ENCODE measurements at regions not wholly inside any gene's neighbourhood (a gene's known extent, or its start where the extent isn't known, plus 50 kb on each side); places are given as distances from the start of the nearest gene placed in this dataset.

GRCh38 chr22:47298017-47298785 lies 535.8 kb downstream of the TBC1D22A start:
- DNase-seq (ENCODE audit: low read depth, low spot score), result no peak

- DNase-seq (ENCODE audit: low read depth, low spot score), result no peak
Observed at GRCh38 chr22:47297261-47298016, 535.0 kb downstream of the TBC1D22A start.

GRCh38 chr22:47296405-47297260 lies 534.2 kb downstream of the TBC1D22A start:
- DNase-seq (ENCODE audit: low read depth, low spot score), result no peak

- no peak for DNase-seq (ENCODE audit: low read depth, low spot score)
Observed at GRCh38 chr22:47295982-47296381, 533.5 kb downstream of the TBC1D22A start.

DNA sequence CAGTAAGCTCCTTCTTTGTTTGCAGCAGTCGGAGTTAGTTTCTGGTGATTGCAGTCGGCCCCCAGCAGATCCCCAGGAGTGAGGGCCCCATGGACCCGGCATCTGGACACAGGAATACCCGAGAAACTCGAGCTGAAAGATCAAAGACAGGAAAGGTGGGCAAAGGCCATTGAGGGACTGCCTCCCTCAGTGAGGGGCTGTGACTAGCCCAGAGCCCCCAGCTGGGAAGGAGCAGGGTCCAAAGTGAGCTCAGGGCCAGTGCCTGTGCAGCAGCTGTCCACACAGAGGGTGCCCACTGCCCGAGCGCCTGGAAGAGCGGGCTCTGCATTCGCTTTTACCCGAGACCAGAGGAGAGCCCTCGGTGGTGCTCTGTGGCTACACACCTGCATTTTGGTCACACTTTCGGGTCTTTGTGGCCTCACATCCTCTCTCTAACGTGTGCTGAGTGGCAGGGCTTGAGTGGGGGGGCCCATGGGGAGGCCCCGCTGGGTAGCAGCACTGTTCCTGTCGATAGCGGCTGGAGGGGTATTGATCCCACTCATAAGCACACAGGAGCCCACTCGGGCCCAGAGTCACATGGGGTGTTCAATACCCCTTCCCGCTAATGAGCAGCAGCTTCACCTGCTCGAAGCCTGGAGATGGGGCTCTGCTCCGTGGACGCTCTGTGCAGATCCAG lies 532.9 kb downstream of the TBC1D22A start:
- no peak for DNase-seq (ENCODE audit: low read depth, low spot score)

DNA sequence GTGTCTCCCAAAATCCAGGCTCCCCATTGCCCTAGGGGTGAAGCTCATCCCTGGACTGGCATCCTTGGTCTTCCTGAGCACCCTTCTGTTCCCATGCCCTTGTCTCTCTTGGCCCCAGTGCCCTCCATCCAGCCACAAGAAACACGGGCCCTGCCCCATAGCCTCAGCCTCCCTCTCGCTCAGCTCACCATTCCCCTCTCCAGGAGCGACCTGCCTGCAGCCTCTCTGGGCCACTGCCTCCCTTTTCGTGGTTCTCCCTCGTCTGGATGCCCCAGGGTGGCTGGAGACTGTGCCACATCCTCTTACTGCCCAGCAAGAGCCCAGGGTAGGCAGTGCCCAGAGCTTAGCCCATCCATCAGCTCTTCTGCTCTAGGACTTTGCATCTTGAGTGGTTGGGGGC lies 532.1 kb downstream of the TBC1D22A start:
- DNase-seq (ENCODE audit: low read depth, low spot score), result no peak

DNA sequence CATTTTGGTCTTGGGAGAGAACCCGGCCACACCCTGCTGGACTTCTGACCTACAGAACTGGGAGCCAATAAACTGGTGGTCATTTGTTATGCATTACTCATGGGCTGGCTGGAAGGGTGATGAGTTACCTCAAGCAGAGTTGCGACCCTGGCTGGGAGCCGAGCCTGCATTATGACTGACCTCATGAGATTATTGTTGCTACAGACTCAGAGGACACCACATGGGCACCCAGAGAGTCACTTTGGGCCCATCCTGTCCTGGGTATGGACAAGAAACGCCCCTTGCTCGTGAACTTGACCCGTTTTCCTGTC lies 531.7 kb downstream of the TBC1D22A start:
- DNase-seq (ENCODE audit: low read depth, low spot score), result no peak

GRCh38 chr22:47293368-47294221 lies 531.1 kb downstream of the TBC1D22A start:
- DNase-seq (ENCODE audit: low read depth, low spot score), result no peak

DNA sequence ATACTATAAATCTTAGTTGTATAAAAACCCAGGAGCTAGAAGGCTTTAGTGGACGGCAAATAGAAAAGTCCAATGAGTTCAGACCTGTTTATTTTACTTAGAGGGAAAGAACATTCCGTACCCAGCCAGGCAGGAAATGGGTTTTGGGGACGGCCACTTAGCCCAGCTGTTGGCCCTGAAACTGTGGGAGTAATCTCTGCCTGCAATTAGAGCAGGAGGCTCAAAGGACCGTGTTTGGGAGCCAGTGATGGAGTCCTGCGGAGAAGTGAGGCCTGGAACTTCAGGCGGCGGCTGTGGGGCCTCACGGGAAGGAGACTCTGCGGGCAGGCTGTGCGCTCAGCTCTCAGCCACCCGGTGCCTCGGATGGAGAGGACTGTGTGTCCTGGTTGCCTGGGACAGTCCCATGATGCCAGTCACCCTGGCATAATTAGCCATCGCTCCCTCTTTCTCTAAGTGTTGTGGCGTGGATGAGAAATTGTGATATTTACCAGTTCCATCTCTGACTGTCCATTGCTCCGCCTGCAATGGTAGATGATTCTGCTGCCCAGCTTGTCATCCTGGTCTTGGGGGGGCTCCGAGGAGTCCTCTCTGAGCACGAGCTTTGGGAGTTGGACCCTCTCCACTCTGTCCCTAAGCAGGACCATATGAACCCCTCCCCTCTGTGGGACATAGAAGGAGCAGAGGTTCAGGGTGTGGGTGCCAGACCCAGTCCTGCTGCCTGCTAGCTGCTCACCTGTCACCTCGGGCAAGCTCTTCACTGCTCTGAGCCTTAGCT lies 530.3 kb downstream of the TBC1D22A start:
- no peak for DNase-seq (ENCODE audit: low read depth, low spot score)

DNA sequence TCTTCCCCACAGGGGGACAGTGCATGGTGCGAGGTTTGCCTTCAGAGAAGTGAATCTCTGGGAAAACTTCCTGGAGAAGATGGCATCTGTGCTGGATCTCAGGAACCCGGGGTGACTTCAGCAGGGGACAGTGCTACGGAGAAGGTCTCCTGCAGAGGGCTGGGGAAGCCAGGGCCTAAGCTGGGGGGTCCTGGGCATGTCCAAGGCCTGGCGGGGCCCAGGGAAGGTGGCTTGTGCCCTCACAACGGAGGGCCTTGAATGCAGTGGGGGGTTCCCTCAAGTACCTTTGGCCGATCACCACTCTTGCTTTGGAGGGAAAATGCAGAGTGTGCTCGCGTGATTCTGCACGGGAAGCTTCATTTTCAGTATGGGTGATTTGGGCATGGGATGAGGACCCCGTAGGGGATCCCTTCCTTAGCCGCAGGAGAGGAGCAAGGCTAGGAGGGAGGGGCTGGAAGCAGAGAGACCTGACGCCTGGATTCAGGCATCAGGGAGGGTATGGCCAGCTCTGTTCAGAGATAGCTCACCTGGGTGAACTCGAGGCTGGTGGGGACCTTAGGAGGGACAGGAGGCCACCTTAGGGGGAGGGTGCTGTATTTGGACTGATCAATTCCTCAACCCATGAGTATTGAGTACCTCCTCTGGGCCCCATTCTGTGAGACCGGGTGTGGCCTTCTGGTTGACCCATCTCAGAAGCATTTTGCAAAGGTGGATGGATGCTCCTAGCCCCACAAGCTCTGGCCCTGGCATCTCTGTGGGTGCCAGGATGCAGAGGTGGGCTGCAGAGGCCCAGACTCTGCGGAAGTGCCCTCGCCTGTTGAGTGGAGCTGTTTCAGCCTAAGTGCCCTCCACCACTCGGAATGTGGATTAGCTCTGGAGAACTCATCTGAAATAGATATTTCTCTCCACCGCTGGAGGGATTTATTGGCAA lies 529.4 kb downstream of the TBC1D22A start:
- no peak for DNase-seq (ENCODE audit: low read depth, low spot score)

DNA sequence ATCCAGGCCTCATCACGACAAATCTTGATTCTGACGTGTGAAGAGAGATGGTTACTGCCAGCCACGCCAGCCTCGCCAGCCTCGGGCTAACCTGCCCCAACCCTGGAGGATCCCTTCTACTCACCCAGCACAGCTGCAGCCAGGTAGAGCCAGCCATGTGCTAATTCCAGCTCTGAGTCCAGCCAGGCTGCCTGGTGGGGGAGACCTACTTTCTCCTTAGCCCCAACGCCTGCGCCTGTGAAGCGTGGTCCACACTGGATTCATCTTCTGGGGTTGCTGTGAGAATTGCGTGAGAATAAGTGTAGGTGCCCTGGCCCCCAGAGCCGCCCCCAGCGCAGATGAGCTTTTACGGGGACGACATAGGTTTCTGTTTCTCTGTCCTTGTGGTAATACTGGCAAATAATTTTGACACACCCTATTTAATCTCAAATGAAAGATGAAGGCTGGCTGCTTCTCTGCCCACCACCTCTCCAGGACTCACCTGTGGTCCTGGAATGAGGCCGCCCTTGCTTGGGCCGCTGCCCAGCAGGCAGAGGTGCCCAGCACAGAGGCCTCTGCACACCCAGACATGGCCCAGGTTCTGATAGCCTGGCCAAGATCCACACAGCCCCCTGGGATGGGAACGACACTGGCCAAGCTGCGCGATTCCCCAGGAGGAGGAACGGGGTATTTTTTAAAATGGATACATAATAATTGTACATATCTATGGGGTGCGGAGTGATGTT lies 528.4 kb downstream of the TBC1D22A start:
- DNase-seq (ENCODE audit: low read depth, low spot score), result no peak

- no peak for DNase-seq (ENCODE audit: low read depth, low spot score)
Observed at GRCh38 chr22:47289336-47289985, 527.0 kb downstream of the TBC1D22A start.

- no peak for DNase-seq (ENCODE audit: low read depth, low spot score)
Observed at GRCh38 chr22:47288680-47289079, 526.2 kb downstream of the TBC1D22A start.

GRCh38 chr22:47287516-47287915 lies 525.1 kb downstream of the TBC1D22A start:
- no peak for DNase-seq (ENCODE audit: low read depth, low spot score)

- no peak for DNase-seq (ENCODE audit: low read depth, low spot score)
Observed at GRCh38 chr22:47286590-47286989, 524.1 kb downstream of the TBC1D22A start.

DNA sequence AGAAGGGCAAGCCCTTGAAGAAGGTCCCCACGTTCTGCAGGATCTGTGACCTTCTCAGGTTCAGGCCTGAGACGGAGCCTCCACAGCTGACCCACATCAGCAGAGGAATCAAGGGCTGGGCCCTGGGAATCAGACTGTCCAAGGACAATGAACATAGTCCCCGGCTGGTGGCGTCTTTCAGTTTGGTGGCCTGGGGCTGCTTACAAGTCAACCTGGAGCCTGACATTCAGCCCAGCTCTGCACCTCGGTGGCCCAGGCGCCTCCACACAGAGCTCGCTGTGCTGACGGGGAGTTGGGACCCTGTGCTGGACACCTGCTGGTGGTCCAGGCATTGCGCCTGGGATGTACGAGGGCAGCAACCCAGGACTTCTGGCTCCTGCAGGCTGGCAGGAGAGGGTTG lies 523.5 kb downstream of the TBC1D22A start:
- DNase-seq (ENCODE audit: low read depth, low spot score), result no peak

GRCh38 chr22:47284822-47285221 lies 522.4 kb downstream of the TBC1D22A start:
- DNase-seq (ENCODE audit: low read depth, low spot score), result no peak

DNA sequence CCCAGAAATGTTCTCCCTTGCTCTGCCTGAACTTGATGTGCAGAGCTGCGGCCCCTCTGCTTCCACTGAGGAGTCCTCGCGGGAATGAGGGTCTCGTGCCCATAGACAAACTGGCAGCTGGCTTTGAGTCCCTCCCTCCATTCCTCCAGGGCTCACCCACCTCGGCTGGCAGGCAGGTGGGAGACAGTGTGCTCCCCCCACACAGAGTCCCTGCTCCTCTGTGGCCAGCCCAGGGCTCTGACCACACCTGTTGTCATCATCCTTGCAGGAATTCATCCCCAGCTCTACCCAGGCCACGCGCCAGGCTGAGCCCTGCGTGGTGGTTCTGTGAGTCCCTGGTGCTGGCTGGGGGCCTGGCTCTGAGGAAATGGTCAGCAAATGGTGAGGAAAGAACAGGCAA lies 521.9 kb downstream of the TBC1D22A start:
- DNase-seq (ENCODE audit: low read depth, low spot score), result no peak
